OCI-LY7 (cell line): ENCODE measurements at regions not wholly inside any gene's neighbourhood (a gene's known extent, or its start where the extent isn't known, plus 50 kb on each side); places are given as distances from the start of the nearest gene placed in this dataset.

Source experiments
- BruUV-seq: library from RNA; stranded (reverse); fragments of 400-500 nt; replicated peaks from 2 replicates; lab custom pipeline; 2021; lab: Mats Ljungman, UMichigan
- CTCF ChIA-PET: fragments of 300-600 bp; sonication (Branson Sonifier 250); formaldehyde crosslinking; loops from one replicate; lab custom pipeline; 2022; ENCODE audit warnings: antibody characterized with exemption; ENCODE audit not compliant: unreplicated experiment; lab: Charles Lee
- POLR2A ChIA-PET: fragments of 300-600 bp; sonication (Branson Sonifier 250); formaldehyde crosslinking; loops from one replicate; lab custom pipeline; 2022; ENCODE audit warnings: antibody characterized with exemption; lab: Charles Lee
- DNase-seq: peaks from one replicate; pipeline ENCODE4 v3.0.0-alpha.2; 2015; ENCODE audit warnings: low spot score
- H2AFZ ChIP-seq: fragments of 200-600 bp; sonication (generic), shearing (Covaris generic); 2 replicates; pipeline ENCODE4 v1.6.1; 2014; ENCODE audit warnings: mild to moderate bottlenecking, antibody characterized with exemption, low read length, moderate library complexity
- H3K27ac ChIP-seq: fragments of 200-600 bp; sonication (generic); 2 replicates; pipeline ENCODE4 v1.5.1; 2014; ENCODE audit warnings: mixed run types, low read depth, mild to moderate bottlenecking, moderate library complexity, low read length, inconsistent platforms; ENCODE audit not compliant: poor library complexity, severe bottlenecking
- H3K36me3 ChIP-seq: fragments of 200-600 bp; sonication (generic); 2 replicates; pipeline ENCODE4 v1.6.1; 2014; ENCODE audit warnings: mild to moderate bottlenecking, antibody characterized with exemption, low read length, moderate library complexity, mixed read lengths; ENCODE audit not compliant: insufficient read depth
- H3K4me1 ChIP-seq: fragments of 200-600 bp; sonication (generic); 2 replicates; pipeline ENCODE4 v1.5.1; 2014; ENCODE audit warnings: mild to moderate bottlenecking, low read length; ENCODE audit not compliant: insufficient read depth, poor library complexity, severe bottlenecking
- H3K4me2 ChIP-seq: fragments of 200-600 bp; sonication (generic); 2 replicates; pipeline ENCODE4 v1.6.1; 2014; ENCODE audit warnings: mild to moderate bottlenecking, low read length
- H3K4me3 ChIP-seq: fragments of 200-600 bp; sonication (generic); 2 replicates; pipeline ENCODE4 v1.5.1; 2014; ENCODE audit warnings: mild to moderate bottlenecking, low read depth, low read length; ENCODE audit not compliant: poor library complexity, severe bottlenecking
- H3K79me2 ChIP-seq: fragments of 200-600 bp; sonication (generic); 2 replicates; pipeline ENCODE4 v1.6.1; 2016; ENCODE audit warnings: low read depth, mild to moderate bottlenecking, low read length, moderate library complexity, mixed read lengths; ENCODE audit not compliant: insufficient read depth
- H3K9me2 ChIP-seq: fragments of 200-600 bp; sonication (generic); 2 replicates; pipeline ENCODE4 v1.6.1; 2016; ENCODE audit warnings: mild to moderate bottlenecking, low read length, mixed read lengths; ENCODE audit not compliant: insufficient read depth
- H3K9me3 ChIP-seq: fragments of 200-600 bp; sonication (generic); 2 replicates; pipeline ENCODE4 v1.6.1; 2014; ENCODE audit warnings: mild to moderate bottlenecking, mixed run types, low read length, mixed read lengths
- H4K20me1 ChIP-seq: fragments of 200-600 bp; sonication (generic); 2 replicates; pipeline ENCODE4 v1.6.1; 2014; ENCODE audit warnings: mild to moderate bottlenecking, antibody characterized with exemption, low read length, moderate library complexity, mixed read lengths; ENCODE audit not compliant: insufficient read depth
- EZH2phosphoT487 ChIP-seq: fragments of 200-600 bp; sonication (generic); IDR thresholded peaks from 2 replicates; pipeline ENCODE4 v1.6.1; 2018; ENCODE audit warnings: low read depth, borderline replicate concordance, mild to moderate bottlenecking, mixed run types, antibody characterized with exemption, low read length, moderate library complexity, mixed read lengths
- intact Hi-C: fragments of 100-400 bp; cut with micrococcal nuclease; formaldehyde crosslinking; loops from one replicate; pipeline ENCODE4 v1.10.0; 2022; ENCODE audit not compliant: unreplicated experiment
- TF ChIP-seq, protein P1 (sequence below): fragments of 200-600 bp; sonication (generic); conservative IDR thresholded peaks from 2 replicates; pipeline ENCODE4 v1.5.1; 2014; ENCODE audit warnings: mild to moderate bottlenecking, antibody characterized with exemption, low read length, moderate library complexity, mixed read lengths

DNA sequence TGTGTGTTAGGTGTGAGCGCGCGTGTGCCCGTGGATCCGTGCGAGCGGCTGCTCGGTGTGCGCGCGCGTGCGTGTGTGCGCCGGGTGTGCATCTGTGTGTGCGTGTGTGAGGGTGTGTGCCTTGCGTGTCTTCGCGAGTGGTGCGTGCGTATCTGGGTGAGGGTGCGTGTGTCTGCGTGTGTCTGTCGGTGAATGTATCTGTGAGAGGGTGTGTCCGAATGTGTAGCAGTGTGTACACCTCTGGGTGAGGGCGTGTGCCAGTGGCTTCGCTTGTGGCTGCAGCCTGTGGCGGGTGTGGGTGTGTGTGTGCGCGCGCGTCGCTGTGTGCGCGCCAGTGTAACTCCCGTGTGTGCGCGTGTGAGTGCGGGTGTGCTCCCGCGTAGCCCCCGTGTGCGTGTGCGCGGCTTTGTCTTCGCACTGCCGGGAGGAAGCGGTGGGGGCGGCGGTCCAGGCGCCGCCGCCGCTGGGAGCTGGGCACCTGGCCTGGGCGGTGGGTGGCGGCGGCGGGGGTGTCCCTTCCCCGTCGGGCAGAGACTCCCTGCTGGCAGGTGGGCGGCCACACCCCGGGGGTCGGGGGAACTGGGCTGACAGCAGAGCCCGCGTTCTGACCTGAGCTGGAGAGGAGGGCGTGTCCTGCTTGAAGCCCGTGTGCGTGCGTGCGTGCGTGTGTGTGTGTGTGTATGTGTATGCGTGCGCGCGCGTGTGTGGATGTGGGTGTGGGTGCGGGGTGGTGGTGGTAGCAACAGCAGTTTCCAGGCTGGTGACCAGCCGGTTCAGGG, 61.3 kb upstream of the EPB41L1 start:
- H3K4me1 ChIP-seq, result peaks cover 44% of the 10 kb centered on the region
- no peaks in the 10 kb centered on the region for H4K20me1 ChIP-seq
- ChIA-PET POLR2A (no interaction called here), CTCF (no interaction called here)
- H3K4me3 ChIP-seq, result peak overlapping the region; percentile 62
- peak overlapping the region; percentile 80 for H3K4me2 ChIP-seq
- H2AFZ ChIP-seq, result peak overlapping the region; percentile 62; the same call in 1 of the 2 replicates
- H3K9me2 ChIP-seq, result no peaks in the 10 kb centered on the region
- no peak for TF ChIP-seq EZH2phosphoT487
- TF ChIP-seq, protein P1, sequence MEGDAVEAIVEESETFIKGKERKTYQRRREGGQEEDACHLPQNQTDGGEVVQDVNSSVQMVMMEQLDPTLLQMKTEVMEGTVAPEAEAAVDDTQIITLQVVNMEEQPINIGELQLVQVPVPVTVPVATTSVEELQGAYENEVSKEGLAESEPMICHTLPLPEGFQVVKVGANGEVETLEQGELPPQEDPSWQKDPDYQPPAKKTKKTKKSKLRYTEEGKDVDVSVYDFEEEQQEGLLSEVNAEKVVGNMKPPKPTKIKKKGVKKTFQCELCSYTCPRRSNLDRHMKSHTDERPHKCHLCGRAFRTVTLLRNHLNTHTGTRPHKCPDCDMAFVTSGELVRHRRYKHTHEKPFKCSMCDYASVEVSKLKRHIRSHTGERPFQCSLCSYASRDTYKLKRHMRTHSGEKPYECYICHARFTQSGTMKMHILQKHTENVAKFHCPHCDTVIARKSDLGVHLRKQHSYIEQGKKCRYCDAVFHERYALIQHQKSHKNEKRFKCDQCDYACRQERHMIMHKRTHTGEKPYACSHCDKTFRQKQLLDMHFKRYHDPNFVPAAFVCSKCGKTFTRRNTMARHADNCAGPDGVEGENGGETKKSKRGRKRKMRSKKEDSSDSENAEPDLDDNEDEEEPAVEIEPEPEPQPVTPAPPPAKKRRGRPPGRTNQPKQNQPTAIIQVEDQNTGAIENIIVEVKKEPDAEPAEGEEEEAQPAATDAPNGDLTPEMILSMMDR, result no peak
- no peak overlapping the region for H3K27ac ChIP-seq
- DNase-seq, result no peak
- no peaks in the 10 kb centered on the region for H3K36me3 ChIP-seq
- no peaks in the 10 kb centered on the region for H3K79me2 ChIP-seq
- intact Hi-C loops, result loop anchor here (10.0 kb wide), 1 partner anchor 328 kb away; no protein-coding TSS in a partner anchor
- no peaks in the 10 kb centered on the region for H3K9me3 ChIP-seq
- no TSS peak for BruUV-seq

DNA sequence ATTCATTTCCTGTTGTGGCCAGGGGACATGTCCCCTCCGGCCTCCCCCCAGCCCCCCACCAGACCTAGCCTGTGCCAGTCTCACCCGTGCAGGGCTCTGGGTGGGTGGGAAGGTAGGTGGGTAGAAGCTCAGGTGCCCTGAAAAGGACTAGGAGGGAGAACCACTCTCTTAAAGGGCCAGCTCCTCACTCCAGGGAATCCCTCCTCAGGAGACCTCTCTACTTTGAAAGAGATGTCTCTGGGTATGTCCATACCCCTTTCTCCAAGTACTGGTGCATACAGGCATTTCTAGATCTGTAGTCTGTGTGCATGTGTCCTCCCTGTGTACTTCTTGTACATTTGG, 60.8 kb upstream of the EPB41L1 start:
- H3K36me3 ChIP-seq, result no peaks in the 10 kb centered on the region
- H3K4me2 ChIP-seq, result peak overlapping the region; percentile 80
- ChIA-PET CTCF (no interaction called here), POLR2A (no interaction called here)
- H3K9me3 ChIP-seq, result no peaks in the 10 kb centered on the region
- no peaks in the 10 kb centered on the region for H3K9me2 ChIP-seq
- no peaks in the 10 kb centered on the region for H4K20me1 ChIP-seq
- no peak for DNase-seq
- H2AFZ ChIP-seq, result peak overlapping the region; percentile 62; the same call in 1 of the 2 replicates
- intact Hi-C loops, result loop anchor here (10.0 kb wide), 1 partner anchor 329 kb away; no protein-coding TSS in a partner anchor
- H3K27ac ChIP-seq, result no peak overlapping the region
- no peaks in the 10 kb centered on the region for H3K79me2 ChIP-seq
- peak overlapping the region; percentile 62 for H3K4me3 ChIP-seq
- BruUV-seq, result no TSS peak
- peaks cover 50% of the 10 kb centered on the region for H3K4me1 ChIP-seq
- TF ChIP-seq, protein P1, result no peak
- TF ChIP-seq EZH2phosphoT487, result no peak

DNA sequence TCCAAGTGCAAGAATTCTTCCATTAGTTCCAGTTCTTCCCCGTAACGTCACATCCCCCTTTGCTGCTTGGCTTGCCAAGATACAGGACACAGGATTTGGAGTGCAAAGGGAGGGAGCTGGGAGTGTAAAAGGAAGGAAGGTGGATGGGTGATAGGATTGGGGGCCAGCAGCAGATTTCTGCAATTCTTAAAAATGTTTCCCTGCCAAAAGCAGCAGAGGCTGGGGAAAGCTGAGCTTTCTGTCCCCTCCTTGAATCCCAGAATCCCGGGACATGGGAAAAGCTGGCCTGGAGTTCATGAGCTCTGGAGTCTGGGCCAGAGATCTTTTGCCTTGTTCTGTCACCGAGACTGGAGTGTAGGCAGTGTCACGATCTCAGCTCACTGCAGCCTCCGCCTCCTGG, 60.0 kb upstream of the EPB41L1 start:
- Histone ChIP-seq H3K9me3 (no peaks in the 10 kb centered on the region), H2AFZ (no peak overlapping the region), H3K79me2 (no peaks in the 10 kb centered on the region), H3K4me2 (no peak overlapping the region), H3K4me3 (no peak overlapping the region), H3K9me2 (no peaks in the 10 kb centered on the region), H3K4me1 (peaks cover 57% of the 10 kb centered on the region), H3K27ac (no peak overlapping the region), H3K36me3 (no peaks in the 10 kb centered on the region), H4K20me1 (no peaks in the 10 kb centered on the region)
- no peak for DNase-seq
- ChIA-PET POLR2A (interaction anchor here (0.8 kb wide), 1 partner anchor 9 kb away, joined by 3 read pairs; no protein-coding TSS in a partner anchor), CTCF (no interaction called here)
- TF ChIP-seq EZH2phosphoT487, result no peak
- TF ChIP-seq, protein P1, result no peak
- BruUV-seq, result no TSS peak
- intact Hi-C loops, result loop anchor here (10.0 kb wide), 1 partner anchor 330 kb away; no protein-coding TSS in a partner anchor
